ENCODE measurements at regions not wholly inside any gene's neighbourhood (a gene's known extent, or its start where the extent isn't known, plus 50 kb on each side); places are given as distances from the start of the nearest gene placed in this dataset.
"Not testable (repeated sequence)": the region's sequence is repeated elsewhere in the genome, so short reads cannot be mapped to it uniquely, and the experiment has no call there.

- not testable (repeated sequence) for TF ChIP-seq CTCF (IDR thresholded peaks at IDR 0.05); ZFX (IDR thresholded peaks at IDR 0.05; ENCODE audit: borderline replicate concordance)
Observed at GRCh38 chr10:33909476-33909875, 575.0 kb upstream of the NRP1 start.
